ENCODE measurements at regions not wholly inside any gene's neighbourhood (a gene's known extent, or its start where the extent isn't known, plus 50 kb on each side); places are given as distances from the start of the nearest gene placed in this dataset.

GRCh38 chr5:96026406-96027041 is 64.9 kb upstream of the ELL2 start:
- no peak overlapping the region for H3K4me3 ChIP-seq (ENCODE audit: low read depth, low read length)
- no peak for TF ChIP-seq CTCF (IDR thresholded peaks at IDR 0.05; ENCODE audit: insufficient read depth, low read depth, low read length, missing control alignments)
- DNase-seq (ENCODE audit: low read depth) = no peak

- DNase-seq (ENCODE audit: low read depth) = no peak
- no peak overlapping the region for H3K4me3 ChIP-seq (ENCODE audit: low read depth, low read length)
- TF ChIP-seq CTCF (IDR thresholded peaks at IDR 0.05; ENCODE audit: insufficient read depth, low read depth, low read length, missing control alignments) = no peak
Measured at GRCh38 chr5:96024683-96025475, 63.2 kb upstream of the ELL2 start.

GRCh38 chr5:96023518-96023917 is 61.9 kb upstream of the ELL2 start:
- TF ChIP-seq CTCF (IDR thresholded peaks at IDR 0.05; ENCODE audit: insufficient read depth, low read depth, low read length, missing control alignments) = no peak
- no peak for DNase-seq (ENCODE audit: low read depth)
- H3K4me3 ChIP-seq (ENCODE audit: low read depth, low read length) = no peak overlapping the region

GRCh38 chr5:96022971-96023370 is 61.3 kb upstream of the ELL2 start:
- no peak overlapping the region for H3K4me3 ChIP-seq (ENCODE audit: low read depth, low read length)
- no peak for DNase-seq (ENCODE audit: low read depth)
- no peak for TF ChIP-seq CTCF (IDR thresholded peaks at IDR 0.05; ENCODE audit: insufficient read depth, low read depth, low read length, missing control alignments)

GRCh38 chr5:96017951-96018350 is 56.3 kb upstream of the ELL2 start:
- no peak for TF ChIP-seq CTCF (IDR thresholded peaks at IDR 0.05; ENCODE audit: insufficient read depth, low read depth, low read length, missing control alignments)
- no peak overlapping the region for H3K4me3 ChIP-seq (ENCODE audit: low read depth, low read length)
- DNase-seq (ENCODE audit: low read depth) = no peak

- no peak for DNase-seq (ENCODE audit: low read depth)
- no peak overlapping the region for H3K4me3 ChIP-seq (ENCODE audit: low read depth, low read length)
- TF ChIP-seq CTCF (IDR thresholded peaks at IDR 0.05; ENCODE audit: insufficient read depth, low read depth, low read length, missing control alignments) = no peak
Measured at GRCh38 chr5:96016216-96016615, 54.6 kb upstream of the ELL2 start.
